Osteoblast (primary cell): ENCODE measurements at regions not wholly inside any gene's neighbourhood (a gene's known extent, or its start where the extent isn't known, plus 50 kb on each side); places are given as distances from the start of the nearest gene placed in this dataset.

ENCODE experiments used
- DNase-seq: peaks from one replicate; pipeline ENCODE4 v3.0.0; 2011; ENCODE audit warnings: low spot score, mixed read lengths; ENCODE audit not compliant: insufficient read length; ENCODE audit errors: missing footprints
- H2AFZ ChIP-seq: 2 replicates; pipeline ENCODE4 v1.6.0; 2011; ENCODE audit warnings: mild to moderate bottlenecking, low read length
- H3K27ac ChIP-seq: 2 replicates; pipeline ENCODE4 v1.5.1; 2011; ENCODE audit warnings: mild to moderate bottlenecking, low read depth, low read length, moderate library complexity
- H3K27me3 ChIP-seq: 2 replicates; pipeline ENCODE4 v1.6.0; 2012; ENCODE audit warnings: mild to moderate bottlenecking, control low read depth, inconsistent platforms, low read length, moderate library complexity; ENCODE audit not compliant: insufficient read depth
- H3K36me3 ChIP-seq: 2 replicates; pipeline ENCODE4 v1.5.1; 2011; ENCODE audit warnings: mild to moderate bottlenecking, low read length, control low read depth, moderate library complexity; ENCODE audit not compliant: insufficient read depth
- H3K4me1 ChIP-seq: 2 replicates; pipeline ENCODE4 v1.5.1; 2011; ENCODE audit warnings: mild to moderate bottlenecking, low read length, control low read depth, moderate library complexity; ENCODE audit not compliant: insufficient read depth
- H3K4me2 ChIP-seq: 2 replicates; pipeline ENCODE4 v1.6.0; 2011; ENCODE audit warnings: mild to moderate bottlenecking, low read length; ENCODE audit not compliant: insufficient read depth
- H3K4me3 ChIP-seq: fragments of 200-600 bp; sonication (generic); 3 replicates; pipeline ENCODE4 v1.5.1; 2012; ENCODE audit warnings: mild to moderate bottlenecking, low read length, inconsistent platforms; ENCODE audit not compliant: insufficient read depth
- H3K79me2 ChIP-seq: 2 replicates; pipeline ENCODE4 v1.6.0; 2012; ENCODE audit warnings: mild to moderate bottlenecking, low read length, control low read depth, inconsistent platforms; ENCODE audit not compliant: insufficient read depth
- H3K9me3 ChIP-seq: 2 replicates; pipeline ENCODE4 v1.5.1; 2011; ENCODE audit warnings: low read depth, low read length, control low read depth
- H4K20me1 ChIP-seq: 2 replicates; pipeline ENCODE4 v1.6.0; 2012; ENCODE audit warnings: mild to moderate bottlenecking, low read length, control low read depth; ENCODE audit not compliant: insufficient read depth
- CTCF ChIP-seq: IDR thresholded peaks from 2 replicates; pipeline ENCODE4 v1.5.1; 2011; ENCODE audit warnings: mild to moderate bottlenecking, low read depth, low read length, moderate library complexity; ENCODE audit errors: extremely low read depth

GRCh38 chr7:52502281-52502680, 533.2 kb upstream of the POM121L12 start:
- no peak overlapping the region for H3K4me3 ChIP-seq
- H3K9me3 ChIP-seq, result no peaks in the 10 kb centered on the region
- no peak overlapping the region for H3K27ac ChIP-seq
- H4K20me1 ChIP-seq, result no peaks in the 10 kb centered on the region
- no peaks in the 10 kb centered on the region for H3K4me1 ChIP-seq
- H3K79me2 ChIP-seq, result no peaks in the 10 kb centered on the region
- no peak overlapping the region for H2AFZ ChIP-seq
- TF ChIP-seq CTCF, result no peak
- DNase-seq, result no peak
- no peaks in the 10 kb centered on the region for H3K36me3 ChIP-seq
- H3K4me2 ChIP-seq, result no peak overlapping the region
- H3K27me3 ChIP-seq, result no peaks in the 10 kb centered on the region

GRCh38 chr7:52501696-52502095, 533.7 kb upstream of the POM121L12 start:
- no peak for TF ChIP-seq CTCF
- H3K79me2 ChIP-seq, result no peaks in the 10 kb centered on the region

GRCh38 chr7:52500841-52501240, 534.6 kb upstream of the POM121L12 start:
- H3K4me1 ChIP-seq, result no peaks in the 10 kb centered on the region
- no peak for TF ChIP-seq CTCF
- H2AFZ ChIP-seq, result no peak overlapping the region
- no peak overlapping the region for H3K4me2 ChIP-seq
- H3K27me3 ChIP-seq, result no peaks in the 10 kb centered on the region
- no peaks in the 10 kb centered on the region for H3K79me2 ChIP-seq
- no peak for DNase-seq
- H3K4me3 ChIP-seq, result no peak overlapping the region
- H3K27ac ChIP-seq, result no peak overlapping the region
- H3K36me3 ChIP-seq, result no peaks in the 10 kb centered on the region
- no peaks in the 10 kb centered on the region for H4K20me1 ChIP-seq
- no peaks in the 10 kb centered on the region for H3K9me3 ChIP-seq

More at GRCh38 chr7:52501696-52502095, 533.7 kb upstream of the POM121L12 start:
- H3K4me1 ChIP-seq, result no peaks in the 10 kb centered on the region
- H3K4me2 ChIP-seq, result no peak overlapping the region
- H3K27ac ChIP-seq, result no peak overlapping the region
- H3K9me3 ChIP-seq, result no peaks in the 10 kb centered on the region
- no peaks in the 10 kb centered on the region for H3K27me3 ChIP-seq
- no peaks in the 10 kb centered on the region for H4K20me1 ChIP-seq
- no peak overlapping the region for H2AFZ ChIP-seq
- no peaks in the 10 kb centered on the region for H3K36me3 ChIP-seq
- no peak for DNase-seq
- no peak overlapping the region for H3K4me3 ChIP-seq

GRCh38 chr7:52498366-52498765, 537.1 kb upstream of the POM121L12 start:
- no peaks in the 10 kb centered on the region for H3K27me3 ChIP-seq
- H3K4me3 ChIP-seq, result no peak overlapping the region
- H2AFZ ChIP-seq, result no peak overlapping the region
- no peak overlapping the region for H3K4me2 ChIP-seq
- TF ChIP-seq CTCF, result no peak
- no peaks in the 10 kb centered on the region for H3K9me3 ChIP-seq
- no peak overlapping the region for H3K27ac ChIP-seq
- DNase-seq, result no peak
- no peaks in the 10 kb centered on the region for H3K36me3 ChIP-seq
- H3K79me2 ChIP-seq, result no peaks in the 10 kb centered on the region
- H4K20me1 ChIP-seq, result no peaks in the 10 kb centered on the region
- H3K4me1 ChIP-seq, result no peaks in the 10 kb centered on the region
